Kidney capillary endothelial cell (primary cell): ENCODE measurements at regions not wholly inside any gene's neighbourhood (a gene's known extent, or its start where the extent isn't known, plus 50 kb on each side); places are given as distances from the start of the nearest gene placed in this dataset.

Experiments used
- DNase-seq: peaks from one replicate; pipeline ENCODE4 v3.0.0-alpha.2; 2018; ENCODE audit warnings: low spot score

GRCh38 chr1:239539051-239539450 lies 152.7 kb downstream of the CHRM3 start:
- DNase-seq = no peak

DNA sequence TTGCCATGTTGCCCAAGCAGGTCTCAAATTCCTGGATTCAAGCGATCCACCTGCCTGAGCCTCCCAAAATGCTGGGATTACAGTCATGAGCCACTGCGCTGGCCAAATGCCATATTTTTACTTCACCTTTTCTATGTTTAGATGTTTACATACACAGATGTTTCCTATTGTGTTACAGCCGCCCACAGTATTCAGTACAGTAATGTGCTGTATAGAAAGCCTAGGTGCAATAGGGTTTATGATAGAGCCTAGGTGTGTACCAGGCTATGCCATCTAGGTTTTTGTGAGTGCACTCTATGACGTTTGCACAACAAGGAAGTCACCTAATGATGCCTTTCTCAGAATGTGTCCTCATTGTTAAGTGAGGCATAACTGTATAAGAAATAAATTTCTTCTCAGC lies 153.4 kb downstream of the CHRM3 start:
- no peak for DNase-seq

DNA sequence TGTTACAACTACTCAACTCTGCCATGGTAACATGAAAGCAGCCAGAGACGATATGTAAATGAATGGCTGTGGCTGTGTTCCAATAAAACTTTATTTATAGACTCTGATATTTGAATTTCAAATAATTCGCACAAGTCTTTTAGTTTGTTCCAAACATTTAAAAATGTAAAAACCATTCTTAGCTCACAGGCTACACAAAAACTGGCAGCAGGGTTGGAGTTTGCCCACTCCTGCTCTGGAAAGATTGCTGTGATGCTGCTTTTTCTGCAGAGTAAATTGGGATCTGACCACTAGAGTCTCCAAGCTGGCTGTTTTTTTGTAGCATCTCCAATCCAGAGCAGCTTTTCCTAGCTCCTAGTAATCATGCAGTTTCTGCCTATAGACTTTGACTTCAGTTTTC lies 157.5 kb downstream of the CHRM3 start:
- no peak for DNase-seq

DNA sequence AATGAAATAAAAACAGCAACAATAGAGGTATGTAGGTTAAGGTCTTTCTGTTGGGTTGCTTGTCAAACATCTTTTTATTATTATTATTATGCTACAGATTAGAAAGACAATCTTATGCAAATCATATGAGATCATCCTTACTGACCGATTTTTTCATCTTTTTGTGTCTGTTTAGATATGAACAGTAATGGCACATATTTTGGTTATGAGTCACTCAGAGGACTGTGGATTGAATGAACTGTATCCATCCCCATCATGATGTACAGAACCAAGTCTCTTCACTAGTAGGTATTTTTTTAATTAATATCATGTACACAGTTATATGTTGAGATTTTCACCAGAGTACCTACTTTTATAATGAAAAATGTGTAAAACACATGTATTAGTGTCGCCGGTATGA lies 159.1 kb downstream of the CHRM3 start:
- DNase-seq = peak; percentile 7

- no peak for DNase-seq
Measured at GRCh38 chr1:239547987-239548386, 161.6 kb downstream of the CHRM3 start.

GRCh38 chr1:239550178-239550577 lies 163.8 kb downstream of the CHRM3 start:
- no peak for DNase-seq

DNA sequence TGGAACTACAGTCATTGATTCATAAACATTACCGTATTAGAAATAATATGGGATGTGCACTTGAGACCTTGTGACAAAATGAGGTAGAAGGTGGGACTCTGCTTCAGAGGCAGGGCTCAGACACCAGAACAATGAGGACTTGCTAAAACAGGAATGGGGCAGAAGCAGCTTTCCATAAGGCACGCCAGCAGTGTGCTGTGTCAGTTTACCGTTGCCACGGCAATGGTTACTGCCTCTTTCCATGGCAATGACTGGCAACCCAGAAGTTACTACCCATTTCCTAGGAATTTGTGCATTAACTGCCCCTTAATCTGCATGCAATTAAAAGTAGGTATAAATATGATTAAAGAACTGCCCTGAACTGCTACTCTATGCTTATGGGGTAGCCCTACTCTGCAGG lies 169.0 kb downstream of the CHRM3 start:
- DNase-seq = no peak

GRCh38 chr1:239558559-239558958 lies 172.2 kb downstream of the CHRM3 start:
- DNase-seq = no peak

- no peak for DNase-seq
Measured at GRCh38 chr1:239558991-239559390, 172.6 kb downstream of the CHRM3 start.

- DNase-seq = no peak
Measured at GRCh38 chr1:239560921-239561320, 174.6 kb downstream of the CHRM3 start.

DNA sequence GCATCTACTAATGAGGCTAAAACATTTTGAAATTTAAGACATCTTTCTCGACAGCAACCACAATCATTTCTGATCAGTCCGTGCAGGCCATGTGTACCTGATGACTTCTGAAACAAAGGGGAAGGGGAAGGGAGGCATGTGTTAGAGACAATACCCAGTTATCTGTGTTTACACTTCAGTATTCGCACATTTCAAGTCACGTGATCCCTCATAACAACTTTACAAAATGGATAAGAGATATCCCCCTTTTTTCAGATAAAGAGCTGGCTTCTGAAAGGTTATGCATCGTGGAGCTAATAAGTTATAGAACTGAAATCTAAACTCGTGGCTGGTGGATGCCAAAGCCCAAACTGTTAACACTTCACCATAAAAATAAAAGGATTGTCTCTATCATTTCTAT lies 175.7 kb downstream of the CHRM3 start:
- no peak for DNase-seq

GRCh38 chr1:239563681-239564080 lies 177.3 kb downstream of the CHRM3 start:
- no peak for DNase-seq

DNA sequence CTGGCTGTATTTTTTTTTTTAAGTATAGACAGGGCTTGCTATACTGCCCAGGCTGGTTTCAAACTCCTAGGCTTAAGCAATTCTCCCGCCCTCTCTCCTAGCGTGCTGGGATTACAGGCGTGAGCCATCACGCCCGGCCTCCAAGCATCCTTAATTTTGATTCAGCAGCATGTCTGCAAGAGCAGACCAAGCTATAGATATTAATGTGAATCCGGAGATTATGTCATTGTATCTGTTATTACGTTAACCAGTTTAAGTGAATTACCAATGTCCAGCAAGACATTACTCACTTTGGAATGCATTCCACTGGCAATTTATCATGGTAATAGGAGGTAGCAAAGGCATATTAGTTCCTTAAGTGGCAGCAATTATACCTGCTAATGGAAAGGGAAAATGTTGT lies 179.7 kb downstream of the CHRM3 start:
- DNase-seq = no peak

DNA sequence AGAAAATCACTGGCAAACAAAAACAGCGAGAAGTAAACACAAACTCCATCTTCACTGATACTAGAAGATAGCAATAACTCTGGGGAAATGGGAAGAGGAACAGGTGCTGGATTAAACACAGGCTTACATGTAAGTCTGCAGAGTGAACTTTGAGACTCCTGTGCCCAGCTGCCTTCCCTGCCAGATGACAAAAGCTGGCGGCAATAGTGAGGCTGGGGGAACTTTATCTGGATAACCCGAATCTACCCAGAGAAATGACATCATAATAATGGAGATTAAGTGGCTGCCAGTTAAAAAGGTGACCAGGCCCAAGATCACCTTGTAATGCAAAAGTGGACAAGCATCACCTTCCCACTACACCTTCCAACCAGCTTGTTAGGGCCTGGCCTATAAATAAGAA lies 184.5 kb downstream of the CHRM3 start:
- DNase-seq = no peak

DNA sequence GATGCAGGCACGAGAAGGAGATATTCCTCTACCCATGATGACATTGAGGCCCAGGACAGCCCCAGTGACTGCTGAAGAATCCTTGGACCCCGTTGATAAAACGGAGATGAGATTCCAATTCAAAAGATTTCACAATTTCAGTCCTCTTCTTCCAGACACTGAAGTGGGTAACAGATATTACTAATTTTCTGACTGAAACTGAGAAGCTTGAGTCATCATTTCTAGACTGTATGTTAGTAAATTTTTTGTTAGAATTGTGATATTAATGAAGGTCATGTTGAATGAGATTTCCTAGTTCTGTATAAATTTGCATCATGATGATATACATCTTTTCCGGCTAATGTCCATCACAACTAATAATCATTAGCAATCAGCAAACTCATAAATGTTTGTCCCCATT lies 185.8 kb downstream of the CHRM3 start:
- DNase-seq = no peak

DNA sequence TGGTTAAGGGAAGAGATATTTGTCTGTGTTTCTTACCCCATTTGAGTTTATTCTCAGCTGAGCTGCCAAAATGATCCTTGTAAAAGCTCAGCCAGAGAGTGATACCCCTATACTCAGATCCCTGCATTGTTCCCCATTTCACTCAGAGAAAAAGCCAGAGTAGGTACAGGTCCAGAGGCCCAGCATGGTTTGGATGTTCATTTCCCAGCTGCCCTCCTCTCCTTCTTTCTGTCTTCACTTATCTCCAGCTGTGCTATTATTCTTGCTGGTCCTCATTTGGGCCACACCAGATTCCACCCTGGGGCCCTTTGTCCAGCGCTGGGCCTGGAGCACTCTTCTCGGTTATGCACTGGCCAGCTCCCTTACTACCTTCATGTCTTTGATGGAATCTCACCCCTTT lies 187.7 kb downstream of the CHRM3 start:
- no peak for DNase-seq

- DNase-seq = no peak
Measured at GRCh38 chr1:239575113-239575512, 188.7 kb downstream of the CHRM3 start.

DNA sequence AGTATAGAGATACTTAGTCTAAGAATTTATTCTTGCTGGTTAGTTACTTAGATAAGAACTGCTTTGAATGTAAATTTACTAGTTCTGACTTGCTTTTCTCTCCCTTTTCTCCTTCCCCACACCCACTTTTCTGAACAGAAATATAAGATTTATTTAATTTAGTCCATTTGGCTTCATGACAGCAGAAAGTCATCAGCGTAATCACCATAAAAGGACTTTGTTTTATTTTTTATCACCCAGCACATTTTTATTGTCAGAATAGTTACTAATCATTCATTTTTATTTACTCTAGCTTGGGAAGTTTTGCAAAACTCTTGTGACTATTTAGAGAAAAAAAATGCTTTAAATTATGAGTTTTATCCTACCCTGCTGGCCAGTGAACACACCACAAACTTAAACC lies 197.2 kb downstream of the CHRM3 start:
- no peak for DNase-seq

DNA sequence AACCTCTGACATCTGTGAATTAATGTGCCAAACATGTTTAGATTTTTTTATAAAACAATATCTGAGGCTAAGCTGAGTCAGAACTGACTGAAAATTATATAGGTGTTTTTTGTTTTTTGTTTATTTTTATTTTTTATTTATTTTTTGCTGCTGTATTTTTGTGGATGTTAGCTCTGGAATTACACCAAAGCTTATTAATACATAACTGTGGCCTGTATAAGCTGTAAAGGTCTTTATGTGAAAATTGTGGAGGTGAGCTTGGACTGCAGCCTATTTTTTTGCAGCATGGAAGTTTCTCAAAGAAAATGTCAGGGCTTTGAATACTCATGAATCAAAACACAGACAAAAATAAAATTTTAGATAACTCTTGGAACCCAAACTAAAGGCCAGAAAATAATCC lies 199.8 kb downstream of the CHRM3 start:
- no peak for DNase-seq

DNA sequence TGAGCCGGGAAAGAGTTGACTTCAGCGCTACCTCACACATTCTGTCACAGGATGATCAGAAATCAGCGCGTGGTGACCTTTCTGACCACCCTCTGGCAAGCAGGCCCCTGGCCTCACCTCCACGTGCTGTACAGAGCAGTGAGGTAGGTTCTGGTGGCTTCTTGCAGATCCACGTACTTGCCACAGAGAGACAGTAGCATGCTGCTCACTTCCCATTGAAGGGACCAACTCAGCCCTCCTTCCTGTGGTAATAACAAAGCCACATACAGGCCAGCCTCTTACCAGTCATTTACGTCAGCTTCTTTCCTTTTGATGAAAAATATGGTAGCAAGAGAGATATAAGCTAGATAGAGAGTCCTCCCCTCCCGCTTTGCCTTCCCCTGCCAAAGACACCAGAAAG lies 200.7 kb downstream of the CHRM3 start:
- DNase-seq = no peak

DNA sequence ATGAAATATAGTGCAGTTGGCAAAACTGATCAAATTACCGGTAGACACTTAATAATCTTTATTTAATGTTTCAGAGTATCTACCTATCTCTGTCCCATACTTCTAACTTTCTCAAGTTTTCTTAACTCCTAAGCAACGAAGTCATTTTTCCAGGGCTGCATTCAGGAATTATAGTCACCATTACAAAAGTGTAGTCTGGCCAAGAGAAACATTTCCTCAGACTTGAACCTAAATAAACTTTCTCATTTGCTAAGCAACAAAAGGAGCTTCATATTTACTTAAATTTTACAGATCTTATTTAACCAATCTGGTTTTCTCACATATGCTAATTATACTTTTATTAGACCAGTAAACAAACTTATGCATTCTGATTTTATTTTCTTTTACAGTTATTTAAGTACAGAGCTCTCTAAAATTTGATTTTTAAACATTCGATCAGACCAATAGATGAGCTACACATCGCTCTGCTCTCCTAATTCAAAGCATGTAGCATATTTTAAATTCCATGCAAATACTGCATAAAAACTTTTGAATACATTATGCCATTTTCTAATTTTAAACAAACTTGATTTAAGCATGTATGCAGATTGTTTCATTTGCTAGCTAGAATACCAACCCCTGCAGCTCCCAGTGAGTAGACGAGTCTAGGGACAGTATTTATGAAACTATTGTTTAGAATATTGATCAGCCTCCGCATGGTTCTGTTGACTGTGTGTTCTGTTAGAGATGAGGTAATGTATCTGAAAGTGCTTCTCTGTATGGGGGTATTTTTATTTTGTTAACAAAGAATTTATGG lies 201.4 kb downstream of the CHRM3 start:
- DNase-seq = no peak

- DNase-seq = no peak
Measured at GRCh38 chr1:239590556-239590955, 204.2 kb downstream of the CHRM3 start.

- DNase-seq = no peak
Measured at GRCh38 chr1:239593527-239593926, 207.2 kb downstream of the CHRM3 start.

DNA sequence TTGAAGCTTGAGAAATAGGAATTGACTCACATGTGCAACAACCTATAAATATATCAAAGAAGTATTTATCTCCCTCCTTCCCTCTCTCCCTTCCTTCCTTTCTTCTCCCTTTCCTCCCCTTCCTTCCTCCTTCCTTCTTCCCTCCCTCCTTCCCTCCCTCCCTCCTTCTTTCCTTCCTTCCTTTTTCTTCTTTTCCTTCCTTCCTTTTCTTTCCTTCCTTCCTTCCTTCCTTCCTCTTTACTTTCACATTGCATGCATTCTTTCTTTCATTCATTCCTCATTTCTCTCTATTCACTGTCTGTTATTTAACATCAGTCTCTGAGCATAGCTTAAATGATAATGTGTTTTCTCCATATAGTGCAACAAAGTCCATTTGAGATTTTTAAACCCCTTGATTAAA lies 214.2 kb downstream of the CHRM3 start:
- DNase-seq = no peak

DNA sequence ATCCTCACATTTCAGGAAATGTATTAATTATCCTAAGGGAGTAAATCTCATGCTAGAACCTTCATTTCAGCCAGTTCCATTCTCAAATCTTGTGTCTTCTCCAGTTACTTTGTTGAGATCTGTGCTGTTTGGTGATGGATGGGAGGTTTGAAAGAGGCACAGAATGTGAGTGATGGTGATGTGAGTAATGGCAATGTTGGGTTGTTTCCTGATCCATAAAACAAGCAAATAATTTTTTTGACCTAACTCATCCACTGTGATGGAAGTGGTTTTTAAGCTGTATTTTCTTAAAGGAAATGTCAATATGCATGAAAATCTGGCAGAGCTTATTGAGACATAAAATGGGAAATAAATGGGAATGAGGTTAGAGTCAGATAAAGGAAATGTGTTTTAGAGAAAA lies 214.7 kb downstream of the CHRM3 start:
- no peak for DNase-seq
